Stimulated activated naive B cell treated with anti-CD40 and anti-IgM and Interleukin-4, amounts not matched to agents 10 μg/mL and 1 μg/mL and 100 μg/mL, for 72 hours (primary cell): ENCODE measurements at regions not wholly inside any gene's neighbourhood (a gene's known extent, or its start where the extent isn't known, plus 50 kb on each side); places are given as distances from the start of the nearest gene placed in this dataset.

Source experiments
- ATAC-seq, 2 donors: fragments of 150-1000 bp; cut with Tn5 transposase; replicated peaks; 2 replicates each; pipeline ENCODE4 v1.10.0; 2021; ENCODE audit warnings: moderate library complexity in 1 of 2
- DNase-seq: peaks from one replicate; pipeline ENCODE4 v3.0.0; 2021
- H3K27ac Mint-ChIP-seq: one replicate; pipeline ENCODE4 v1.8.0; 2022; ENCODE audit warnings: mild to moderate bottlenecking, mixed read lengths
- H3K27me3 Mint-ChIP-seq, 2 donors: one replicate each; pipeline ENCODE4 v1.8.0; 2022; ENCODE audit warnings: mixed read lengths in 2 of 2
- H3K36me3 Mint-ChIP-seq, 2 donors: one replicate each; pipeline ENCODE4 v1.8.0; 2022; ENCODE audit warnings: mixed read lengths in 2 of 2, mild to moderate bottlenecking in 1 of 2
- H3K4me1 Mint-ChIP-seq, 2 donors: one replicate each; pipeline ENCODE4 v1.8.0; 2022; ENCODE audit warnings: mixed read lengths in 2 of 2, mild to moderate bottlenecking in 1 of 2
- H3K4me3 Mint-ChIP-seq, 2 donors: one replicate each; pipeline ENCODE4 v1.8.0; 2022; ENCODE audit warnings: mild to moderate bottlenecking in 2 of 2, mixed read lengths in 2 of 2, moderate library complexity in 1 of 2
- H3K9me3 Mint-ChIP-seq, 2 donors: one replicate each; pipeline ENCODE4 v1.8.0; 2022; ENCODE audit warnings: mixed read lengths in 2 of 2, mild to moderate bottlenecking in 1 of 2

- Mint-ChIP-seq H3K27me3 (no peaks in the 10 kb centered on the region), H3K4me1 (peaks cover 2 to 5% of the 10 kb centered on the region in 2 donors), H3K27ac (no peak overlapping the region), H3K9me3 (peaks cover 7 to 9% of the 10 kb centered on the region in 2 donors), H3K4me3 (no peak overlapping the region), H3K36me3 (peaks cover 2 to 7% of the 10 kb centered on the region in 2 donors)
- no peak for ATAC-seq
- DNase-seq = no peak
These were observed 301.4 kb upstream of the TGFBR2 start for GRCh38 chr3:30305021-30305420.

- Mint-ChIP-seq H3K27ac (no peak overlapping the region), H3K4me3 (no peak overlapping the region), H3K9me3 (peaks cover 7 to 9% of the 10 kb centered on the region in 2 donors), H3K27me3 (no peaks in the 10 kb centered on the region), H3K4me1 (peaks cover 0 to under 1% of the 10 kb centered on the region in 2 donors), H3K36me3 (peaks cover 2 to 7% of the 10 kb centered on the region in 2 donors)
- ATAC-seq (no peak), DNase-seq (no peak)
These were observed 299.5 kb upstream of the TGFBR2 start for GRCh38 chr3:30306896-30307295.

GRCh38 chr3:30307372-30307950 lies 298.9 kb upstream of the TGFBR2 start:
- no peak for DNase-seq
- Mint-ChIP-seq H3K4me1 (no peaks in the 10 kb centered on the region), H3K27ac (no peak overlapping the region), H3K36me3 (peaks cover 2 to 7% of the 10 kb centered on the region in 2 donors), H3K4me3 (no peak overlapping the region), H3K27me3 (no peaks in the 10 kb centered on the region), H3K9me3 (peaks cover 7 to 9% of the 10 kb centered on the region in 2 donors)
- no peak for ATAC-seq

GRCh38 chr3:30308131-30308530 lies 298.3 kb upstream of the TGFBR2 start:
- Mint-ChIP-seq H3K4me1 (no peaks in the 10 kb centered on the region), H3K36me3 (peaks cover 2 to 7% of the 10 kb centered on the region in 2 donors), H3K27me3 (no peaks in the 10 kb centered on the region), H3K9me3 (peaks cover 7 to 9% of the 10 kb centered on the region in 2 donors), H3K27ac (no peak overlapping the region), H3K4me3 (no peak overlapping the region)
- DNase-seq (no peak), ATAC-seq (no peak)

- Mint-ChIP-seq H3K27ac (no peak overlapping the region), H3K27me3 (no peaks in the 10 kb centered on the region), H3K9me3 (peaks cover 4 to 6% of the 10 kb centered on the region in 2 donors), H3K4me3 (no peak overlapping the region), H3K36me3 (peaks cover 0 to 4% of the 10 kb centered on the region in 2 donors), H3K4me1 (peaks cover 1 to 8% of the 10 kb centered on the region in 2 donors)
- no peak for DNase-seq
- ATAC-seq = no peak
These were observed 296.1 kb upstream of the TGFBR2 start for GRCh38 chr3:30309961-30310954.

GRCh38 chr3:30311781-30312180 lies 294.6 kb upstream of the TGFBR2 start:
- ATAC-seq = no peak
- Mint-ChIP-seq H3K27ac (no peak overlapping the region), H3K36me3 (no peaks in the 10 kb centered on the region), H3K9me3 (peaks cover 0 to under 1% of the 10 kb centered on the region in 2 donors), H3K4me3 (no peak overlapping the region), H3K4me1 (peaks cover 3 to 10% of the 10 kb centered on the region in 2 donors), H3K27me3 (no peaks in the 10 kb centered on the region)
- no peak for DNase-seq

- Mint-ChIP-seq H3K36me3 (no peaks in the 10 kb centered on the region), H3K9me3 (peaks cover 0 to 1% of the 10 kb centered on the region in 2 donors), H3K4me1 (peaks cover 5 to 10% of the 10 kb centered on the region in 2 donors), H3K27ac (no peak overlapping the region), H3K4me3 (no peak overlapping the region), H3K27me3 (no peaks in the 10 kb centered on the region)
- DNase-seq (no peak), ATAC-seq (no peak)
These were observed 292.6 kb upstream of the TGFBR2 start for GRCh38 chr3:30313840-30314239.

GRCh38 chr3:30314757-30315325 lies 291.6 kb upstream of the TGFBR2 start:
- Mint-ChIP-seq H3K36me3 (no peaks in the 10 kb centered on the region), H3K27ac (no peak overlapping the region), H3K4me3 (no peak overlapping the region), H3K9me3 (peaks cover 0 to 1% of the 10 kb centered on the region in 2 donors), H3K4me1 (peaks cover 8 to 15% of the 10 kb centered on the region in 2 donors), H3K27me3 (no peaks in the 10 kb centered on the region)
- ATAC-seq (no peak), DNase-seq (no peak)

- H3K4me1 Mint-ChIP-seq = peaks cover 8 to 21% of the 10 kb centered on the region in 2 donors
- H3K27me3 Mint-ChIP-seq = no peaks in the 10 kb centered on the region
- DNase-seq = no peak
- no peak overlapping the region for H3K27ac Mint-ChIP-seq
- H3K36me3 Mint-ChIP-seq = no peaks in the 10 kb centered on the region
- no peak overlapping the region for H3K4me3 Mint-ChIP-seq
- H3K9me3 Mint-ChIP-seq = peaks cover 0 to 1% of the 10 kb centered on the region in 2 donors
- ATAC-seq = no peak
These were observed 291.0 kb upstream of the TGFBR2 start for GRCh38 chr3:30315447-30315846.

- no peaks in the 10 kb centered on the region for H3K36me3 Mint-ChIP-seq
- H3K9me3 Mint-ChIP-seq = peaks cover 1 to 5% of the 10 kb centered on the region in 2 donors
- H3K4me3 Mint-ChIP-seq = no peak overlapping the region
- H3K27ac Mint-ChIP-seq = no peak overlapping the region
- peaks cover 8 to 22% of the 10 kb centered on the region in 2 donors for H3K4me1 Mint-ChIP-seq
- ATAC-seq = no peak
- no peak for DNase-seq
- H3K27me3 Mint-ChIP-seq = no peaks in the 10 kb centered on the region
These were observed 288.8 kb upstream of the TGFBR2 start for GRCh38 chr3:30317561-30317960.

- Mint-ChIP-seq H3K36me3 (no peaks in the 10 kb centered on the region), H3K27ac (no peak overlapping the region), H3K4me3 (no peak overlapping the region), H3K9me3 (peaks cover 3 to 5% of the 10 kb centered on the region in 2 donors), H3K27me3 (no peaks in the 10 kb centered on the region), H3K4me1 (peaks cover 8 to 22% of the 10 kb centered on the region in 2 donors)
- no peak for DNase-seq
- no peak for ATAC-seq
These were observed 288.3 kb upstream of the TGFBR2 start for GRCh38 chr3:30318110-30318509.

- Mint-ChIP-seq H3K4me3 (no peak overlapping the region), H3K36me3 (no peaks in the 10 kb centered on the region), H3K9me3 (peaks cover 5 to 7% of the 10 kb centered on the region in 2 donors), H3K27me3 (no peaks in the 10 kb centered on the region), H3K27ac (no peak overlapping the region), H3K4me1 (peaks cover 8 to 20% of the 10 kb centered on the region in 2 donors)
- ATAC-seq (peak; percentile 89 to 98), DNase-seq (peak; percentile 37)
These were observed 286.7 kb upstream of the TGFBR2 start for GRCh38 chr3:30319713-30320112.

GRCh38 chr3:30320392-30320791 lies 286.0 kb upstream of the TGFBR2 start:
- H3K27ac Mint-ChIP-seq = no peak overlapping the region
- ATAC-seq (no peak), DNase-seq (no peak)
- H3K4me1 Mint-ChIP-seq = peaks cover 6 to 13% of the 10 kb centered on the region in 2 donors
- no peaks in the 10 kb centered on the region for H3K27me3 Mint-ChIP-seq
- H3K36me3 Mint-ChIP-seq = no peaks in the 10 kb centered on the region
- peaks cover 5 to 7% of the 10 kb centered on the region in 2 donors for H3K9me3 Mint-ChIP-seq
- no peak overlapping the region for H3K4me3 Mint-ChIP-seq

- peaks cover 5 to 7% of the 10 kb centered on the region in 2 donors for H3K9me3 Mint-ChIP-seq
- H3K27ac Mint-ChIP-seq = no peak overlapping the region
- no peaks in the 10 kb centered on the region for H3K36me3 Mint-ChIP-seq
- ATAC-seq (no peak), DNase-seq (no peak)
- H3K4me1 Mint-ChIP-seq = peaks cover 4 to 12% of the 10 kb centered on the region in 2 donors
- no peak overlapping the region for H3K4me3 Mint-ChIP-seq
- H3K27me3 Mint-ChIP-seq = no peaks in the 10 kb centered on the region
These were observed 285.3 kb upstream of the TGFBR2 start for GRCh38 chr3:30321065-30321464.
